ENCODE measurements at regions not wholly inside any gene's neighbourhood (a gene's known extent, or its start where the extent isn't known, plus 50 kb on each side); places are given as distances from the start of the nearest gene placed in this dataset.

- TF ChIP-seq CTCF (IDR thresholded peaks at IDR 0.05; ENCODE audit: borderline replicate concordance, extremely low read depth, low read length, poor library complexity, severe bottlenecking) = no peak
- TF ChIP-seq EZH2 (IDR thresholded peaks at IDR 0.05; ENCODE audit: borderline replicate concordance, low read depth, low read length, severe bottlenecking) = no peak
- no peak overlapping the region for H2AFZ ChIP-seq (ENCODE audit: low read depth, low read length)
These were observed 272.0 kb downstream of the ADGB start for GRCh38 chr6:146870760-146871159.

GRCh38 chr6:146871611-146872425, 273.0 kb downstream of the ADGB start:
- no peaks in the 10 kb centered on the region for H3K4me1 ChIP-seq (ENCODE audit: insufficient read depth, low read length)
- peaks cover 3% of the 10 kb centered on the region for H3K27me3 ChIP-seq (ENCODE audit: insufficient read depth, low read length, poor library complexity)
- H3K4me3 ChIP-seq (ENCODE audit: low read depth in 1 of 2, low read length in 2 of 2) = no peak overlapping the region
- no peaks in the 10 kb centered on the region for H3K36me3 ChIP-seq (ENCODE audit: insufficient read depth, low read length)
- no peak overlapping the region for H3K9ac ChIP-seq (ENCODE audit: low read depth, low read length)
- no peak for TF ChIP-seq CTCF (IDR thresholded peaks at IDR 0.05; ENCODE audit: borderline replicate concordance, extremely low read depth, low read length, poor library complexity, severe bottlenecking)
- TF ChIP-seq EZH2 (IDR thresholded peaks at IDR 0.05; ENCODE audit: borderline replicate concordance, low read depth, low read length, severe bottlenecking) = no peak
- H2AFZ ChIP-seq (ENCODE audit: low read depth, low read length) = no peak overlapping the region
- no peak overlapping the region for H3K27ac ChIP-seq (ENCODE audit: low read length)
- H3K4me2 ChIP-seq (ENCODE audit: insufficient read depth, low read length) = no peak overlapping the region
- no peaks in the 10 kb centered on the region for H3K79me2 ChIP-seq (ENCODE audit: insufficient read depth, low read length)
- DNase-seq (no peak), ATAC-seq (ENCODE audit: insufficient read depth, low read depth) (no peak)
- no peaks in the 10 kb centered on the region for H4K20me1 ChIP-seq (ENCODE audit: insufficient read depth, low read length)
- no peaks in the 10 kb centered on the region for H3K9me3 ChIP-seq (ENCODE audit: insufficient read depth, low read length, severe bottlenecking)

More at GRCh38 chr6:146870760-146871159, 272.0 kb downstream of the ADGB start:
- Histone ChIP-seq H4K20me1 (ENCODE audit: insufficient read depth, low read length) (no peaks in the 10 kb centered on the region), H3K79me2 (ENCODE audit: insufficient read depth, low read length) (no peaks in the 10 kb centered on the region), H3K27me3 (ENCODE audit: insufficient read depth, low read length, poor library complexity) (no peaks in the 10 kb centered on the region), H3K9me3 (ENCODE audit: insufficient read depth, low read length, severe bottlenecking) (no peaks in the 10 kb centered on the region), H3K4me3 (ENCODE audit: low read depth in 1 of 2, low read length in 2 of 2) (no peak overlapping the region), H3K27ac (ENCODE audit: low read length) (no peak overlapping the region), H3K4me1 (ENCODE audit: insufficient read depth, low read length) (no peaks in the 10 kb centered on the region), H3K36me3 (ENCODE audit: insufficient read depth, low read length) (no peaks in the 10 kb centered on the region), H3K4me2 (ENCODE audit: insufficient read depth, low read length) (no peak overlapping the region), H3K9ac (ENCODE audit: low read depth, low read length) (no peak overlapping the region)
- no peak for ATAC-seq (ENCODE audit: insufficient read depth, low read depth)
- no peak for DNase-seq

DNA sequence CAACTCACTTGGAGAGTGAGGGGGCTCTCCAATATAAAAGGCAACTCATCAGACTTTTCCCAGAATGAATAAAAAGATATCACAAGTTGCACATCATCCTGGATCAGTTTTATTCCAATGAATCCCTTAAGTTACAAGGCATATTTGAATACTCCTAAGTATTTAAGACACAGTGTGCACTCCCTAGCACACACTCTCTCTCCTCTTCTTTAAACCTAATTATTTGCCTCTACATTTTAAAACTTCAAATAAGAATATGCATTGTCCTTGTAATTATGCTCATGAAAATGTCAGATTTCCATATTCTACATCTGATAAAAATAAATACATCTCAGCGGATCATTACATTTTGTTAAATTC, 273.6 kb downstream of the ADGB start:
- Histone ChIP-seq H2AFZ (ENCODE audit: low read depth, low read length) (no peak overlapping the region), H3K27ac (ENCODE audit: low read length) (no peak overlapping the region), H3K79me2 (ENCODE audit: insufficient read depth, low read length) (no peaks in the 10 kb centered on the region), H3K4me2 (ENCODE audit: insufficient read depth, low read length) (no peak overlapping the region), H3K9me3 (ENCODE audit: insufficient read depth, low read length, severe bottlenecking) (no peaks in the 10 kb centered on the region), H4K20me1 (ENCODE audit: insufficient read depth, low read length) (no peaks in the 10 kb centered on the region), H3K36me3 (ENCODE audit: insufficient read depth, low read length) (no peaks in the 10 kb centered on the region), H3K4me3 (ENCODE audit: low read depth in 1 of 2, low read length in 2 of 2) (no peak overlapping the region), H3K9ac (ENCODE audit: low read depth, low read length) (no peak overlapping the region), H3K4me1 (ENCODE audit: insufficient read depth, low read length) (no peaks in the 10 kb centered on the region), H3K27me3 (ENCODE audit: insufficient read depth, low read length, poor library complexity) (peaks cover 3% of the 10 kb centered on the region)
- DNase-seq (no peak), ATAC-seq (ENCODE audit: insufficient read depth, low read depth) (no peak)
- TF ChIP-seq CTCF (IDR thresholded peaks at IDR 0.05; ENCODE audit: borderline replicate concordance, extremely low read depth, low read length, poor library complexity, severe bottlenecking) (no peak), EZH2 (IDR thresholded peaks at IDR 0.05; ENCODE audit: borderline replicate concordance, low read depth, low read length, severe bottlenecking) (no peak)
